Medulla oblongata (tissue), 1 donor: ENCODE measurements at regions not wholly inside any gene's neighbourhood (a gene's known extent, or its start where the extent isn't known, plus 50 kb on each side); places are given as distances from the start of the nearest gene placed in this dataset.
"Not testable (repeated sequence)": the region's sequence is repeated elsewhere in the genome, so short reads cannot be mapped to it uniquely, and the experiment has no call there.

Experiments
- DNase-seq: peaks from one replicate; pipeline ENCODE4 v3.0.0-alpha.2; 2015; ENCODE audit errors: extremely low spot score

GRCh38 chrX:150052226-150052625, 113.9 kb upstream of the EOLA2 start:
- DNase-seq, result no peak

- no peak for DNase-seq
Measured at GRCh38 chrX:150058728-150059127, 120.4 kb upstream of the EOLA2 start.

GRCh38 chrX:150060406-150060805, 122.1 kb upstream of the EOLA2 start:
- no peak for DNase-seq

- no peak for DNase-seq
Measured at GRCh38 chrX:150062292-150063137, 124.2 kb upstream of the EOLA2 start.

- no peak for DNase-seq
Measured at GRCh38 chrX:150063138-150063518, 124.8 kb upstream of the EOLA2 start.

GRCh38 chrX:150063674-150064073, 125.4 kb upstream of the EOLA2 start:
- peak; percentile 24 for DNase-seq

GRCh38 chrX:150074175-150074574, 135.9 kb upstream of the EOLA2 start:
- DNase-seq, result no peak

GRCh38 chrX:150080497-150080896, 142.2 kb upstream of the EOLA2 start:
- DNase-seq, result no peak

GRCh38 chrX:150081076-150081475, 142.8 kb upstream of the EOLA2 start:
- DNase-seq, result no peak

GRCh38 chrX:150084496-150085229, 146.4 kb upstream of the EOLA2 start:
- no peak for DNase-seq

GRCh38 chrX:150085881-150086280, 147.6 kb upstream of the EOLA2 start:
- DNase-seq, result no peak

GRCh38 chrX:150086371-150086770, 148.1 kb upstream of the EOLA2 start:
- no peak for DNase-seq

- no peak for DNase-seq
Measured at GRCh38 chrX:150087612-150088011, 149.3 kb upstream of the EOLA2 start.

GRCh38 chrX:150088042-150088441, 149.8 kb upstream of the EOLA2 start:
- no peak for DNase-seq

GRCh38 chrX:150088766-150089518, 150.7 kb upstream of the EOLA2 start:
- DNase-seq, result no peak

GRCh38 chrX:150091300-150091699, 153.0 kb upstream of the EOLA2 start:
- not testable (repeated sequence) for DNase-seq

GRCh38 chrX:150092549-150092948, 154.3 kb upstream of the EOLA2 start:
- no peak for DNase-seq

- no peak for DNase-seq
Measured at GRCh38 chrX:150094375-150094774, 156.1 kb upstream of the EOLA2 start.

GRCh38 chrX:150094996-150095395, 156.7 kb upstream of the EOLA2 start:
- no peak for DNase-seq

GRCh38 chrX:150099316-150099715, 161.0 kb upstream of the EOLA2 start:
- DNase-seq, result no peak

GRCh38 chrX:150100261-150100660, 162.0 kb upstream of the EOLA2 start:
- no peak for DNase-seq

- no peak for DNase-seq
Measured at GRCh38 chrX:150118476-150118875, 180.2 kb upstream of the EOLA2 start.
